ENCODE measurements at regions not wholly inside any gene's neighbourhood (a gene's known extent, or its start where the extent isn't known, plus 50 kb on each side); places are given as distances from the start of the nearest gene placed in this dataset.

GRCh38 chr7:148950806-148951205, 66.7 kb upstream of the EZH2 start:
- Mint-ChIP-seq H3K9me3 (no peaks in the 10 kb centered on the region), H3K27ac (no peak overlapping the region), H3K27me3 (no peaks in the 10 kb centered on the region), H3K4me3 (no peak overlapping the region), H3K36me3 (no peaks in the 10 kb centered on the region), H3K4me1 (no peaks in the 10 kb centered on the region)
- ATAC-seq (ENCODE audit: low read depth), result no peak
- DNase-seq (ENCODE audit: low spot score in 2 of 2), result no peak

GRCh38 chr7:148944935-148945934, 61.1 kb upstream of the EZH2 start:
- peaks cover 3% of the 10 kb centered on the region for H3K4me1 Mint-ChIP-seq
- ATAC-seq (ENCODE audit: low read depth) (no peak), DNase-seq (ENCODE audit: low spot score in 2 of 2) (no peak)
- no peaks in the 10 kb centered on the region for H3K36me3 Mint-ChIP-seq
- no peaks in the 10 kb centered on the region for H3K9me3 Mint-ChIP-seq
- no peak overlapping the region for H3K4me3 Mint-ChIP-seq
- H3K27ac Mint-ChIP-seq, result no peak overlapping the region
- no peaks in the 10 kb centered on the region for H3K27me3 Mint-ChIP-seq

- Mint-ChIP-seq H3K4me3 (peak overlapping the region; percentile 91), H3K4me1 (peaks cover 7% of the 10 kb centered on the region), H3K9me3 (no peaks in the 10 kb centered on the region), H3K36me3 (no peaks in the 10 kb centered on the region), H3K27ac (peak overlapping the region; percentile 96), H3K27me3 (no peaks in the 10 kb centered on the region)
- peak; percentile 37 for ATAC-seq (ENCODE audit: low read depth)
- DNase-seq (ENCODE audit: low spot score in 2 of 2), result peak in 1 of 2 donors; percentile 31
These were observed 57.6 kb upstream of the EZH2 start for GRCh38 chr7:148941598-148942275.

DNA sequence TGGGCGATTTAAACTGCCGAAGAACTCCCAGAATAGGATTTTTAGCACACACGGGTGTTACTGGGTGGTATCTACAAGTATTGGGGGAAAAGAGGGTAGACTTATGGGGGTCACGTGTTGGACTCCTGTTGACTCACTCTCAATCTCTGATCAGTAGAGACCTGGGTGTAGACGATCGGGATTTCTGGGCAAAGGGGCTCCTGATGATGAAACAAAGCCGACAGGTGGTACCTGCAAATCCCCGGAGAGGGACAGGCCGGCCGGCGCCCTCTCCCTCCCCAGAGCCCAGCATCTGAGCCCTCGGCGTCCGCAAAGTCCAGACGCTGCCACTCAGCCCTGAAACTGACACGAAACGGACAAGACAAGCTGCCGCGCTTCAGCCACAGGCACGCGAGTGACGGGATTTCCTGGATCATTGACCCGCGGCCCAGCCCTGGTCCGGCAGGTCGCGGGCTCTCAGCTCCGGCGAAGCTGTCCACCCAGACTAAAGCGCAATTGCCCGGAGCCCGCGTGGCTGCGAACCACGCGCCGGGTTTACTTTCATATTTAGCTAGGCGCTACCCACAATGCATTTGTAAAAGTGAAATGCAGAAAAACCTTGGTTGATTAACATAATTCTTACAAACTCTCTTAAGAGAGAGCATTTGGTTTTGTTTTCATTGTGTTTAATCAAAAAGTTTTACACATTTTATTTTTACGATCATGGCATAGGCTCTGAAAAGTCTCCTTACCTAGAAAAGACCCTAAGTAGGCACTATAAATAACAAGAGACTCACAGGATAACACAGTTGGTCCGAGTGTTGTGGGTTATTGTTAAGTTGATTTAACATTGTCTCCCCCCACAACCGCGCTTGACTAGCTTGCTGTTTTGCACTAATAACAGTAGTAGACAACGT, 56.9 kb upstream of the EZH2 start:
- peaks cover 7% of the 10 kb centered on the region for H3K4me1 Mint-ChIP-seq
- no peaks in the 10 kb centered on the region for H3K27me3 Mint-ChIP-seq
- H3K9me3 Mint-ChIP-seq, result no peaks in the 10 kb centered on the region
- peak overlapping the region; percentile 96 for H3K27ac Mint-ChIP-seq
- DNase-seq (ENCODE audit: low spot score in 2 of 2) (peak; percentile 69 to 73), ATAC-seq (ENCODE audit: low read depth) (peak; percentile 73)
- peak overlapping the region; percentile 91 for H3K4me3 Mint-ChIP-seq
- H3K36me3 Mint-ChIP-seq, result no peaks in the 10 kb centered on the region

DNA sequence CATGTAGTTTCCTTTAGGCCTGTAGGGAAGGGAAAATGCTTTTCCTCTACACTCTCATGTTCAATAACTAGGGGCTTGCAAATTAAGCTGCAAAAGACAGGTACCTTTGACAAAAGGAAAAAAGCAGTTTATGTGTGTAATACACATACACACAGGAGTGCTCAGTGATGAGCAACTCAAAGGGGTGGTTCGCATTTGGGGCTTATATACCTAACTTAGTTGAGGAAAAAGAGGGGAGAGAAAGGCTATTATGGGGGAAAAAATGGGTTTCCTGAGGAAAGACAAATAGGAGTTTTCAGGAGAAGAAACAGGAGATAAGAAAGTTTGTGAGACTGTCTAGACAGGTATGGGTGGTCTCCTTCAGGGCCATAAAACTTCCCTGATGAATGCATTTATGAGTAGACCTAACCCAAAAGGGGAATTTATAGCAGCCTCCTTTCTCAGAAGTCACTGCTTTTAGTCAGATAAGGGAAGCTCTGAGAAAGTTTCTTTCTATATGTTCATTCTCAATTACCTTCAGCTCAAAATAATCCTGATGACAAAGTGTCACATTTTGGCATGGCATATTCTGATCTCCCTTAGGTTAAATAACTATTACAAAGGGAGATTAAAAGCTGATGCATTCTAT, 55.2 kb upstream of the EZH2 start:
- Mint-ChIP-seq H3K27ac (no peak overlapping the region), H3K4me1 (peaks cover 8% of the 10 kb centered on the region), H3K9me3 (no peaks in the 10 kb centered on the region), H3K27me3 (no peaks in the 10 kb centered on the region), H3K36me3 (no peaks in the 10 kb centered on the region), H3K4me3 (no peak overlapping the region)
- no peak for DNase-seq (ENCODE audit: low spot score in 2 of 2)
- no peak for ATAC-seq (ENCODE audit: low read depth)

DNA sequence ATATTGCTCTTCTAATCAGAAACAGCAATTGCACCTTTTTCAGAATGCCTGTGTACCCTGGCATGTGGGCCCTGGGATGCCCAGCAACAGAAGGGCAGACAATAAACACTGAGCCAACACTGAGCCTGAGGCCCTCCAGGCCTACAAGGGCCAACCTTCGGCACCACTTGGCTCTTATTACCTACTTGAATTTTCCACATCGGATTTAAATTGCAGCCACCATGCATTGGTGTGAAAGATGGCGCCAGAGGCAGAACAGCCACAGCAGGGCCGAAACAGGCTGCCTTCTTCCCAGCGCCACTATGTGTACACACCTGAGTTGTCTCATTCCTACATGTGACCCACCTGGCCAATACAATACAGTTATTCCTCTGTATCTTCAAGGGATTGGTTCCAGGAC, 51.4 kb upstream of the EZH2 start:
- no peaks in the 10 kb centered on the region for H3K27me3 Mint-ChIP-seq
- no peak overlapping the region for H3K4me3 Mint-ChIP-seq
- H3K27ac Mint-ChIP-seq, result no peak overlapping the region
- no peak for ATAC-seq (ENCODE audit: low read depth)
- no peaks in the 10 kb centered on the region for H3K36me3 Mint-ChIP-seq
- no peaks in the 10 kb centered on the region for H3K9me3 Mint-ChIP-seq
- peaks cover 8% of the 10 kb centered on the region for H3K4me1 Mint-ChIP-seq
- DNase-seq (ENCODE audit: low spot score in 2 of 2), result no peak

All from memory B cell (primary cell).